HG03108 (cell line): ENCODE measurements at regions not wholly inside any gene's neighbourhood (a gene's known extent, or its start where the extent isn't known, plus 50 kb on each side); places are given as distances from the start of the nearest gene placed in this dataset.

Source experiments
- ATAC-seq: cut with Tn5 transposase; IDR thresholded peaks from one replicate; pipeline ENCODE4 v1.9.1; 2021; ENCODE audit warnings: moderate library complexity; ENCODE audit not compliant: unreplicated experiment

- ATAC-seq = no peak
Observed at GRCh38 chr6:148231572-148231971, 111.1 kb upstream of the SASH1 start.

- ATAC-seq = no peak
Observed at GRCh38 chr6:148235446-148235845, 107.2 kb upstream of the SASH1 start.

GRCh38 chr6:148238713-148239112, 103.9 kb upstream of the SASH1 start:
- no peak for ATAC-seq

- ATAC-seq = no peak
Observed at GRCh38 chr6:148239215-148239614, 103.4 kb upstream of the SASH1 start.

- ATAC-seq = no peak
Observed at GRCh38 chr6:148239801-148240460, 102.7 kb upstream of the SASH1 start.

GRCh38 chr6:148240461-148240840, 102.2 kb upstream of the SASH1 start:
- no peak for ATAC-seq

- no peak for ATAC-seq
Observed at GRCh38 chr6:148240861-148241477, 101.7 kb upstream of the SASH1 start.

- no peak for ATAC-seq
Observed at GRCh38 chr6:148242180-148242579, 100.5 kb upstream of the SASH1 start.

GRCh38 chr6:148244217-148244935, 98.3 kb upstream of the SASH1 start:
- ATAC-seq = no peak

GRCh38 chr6:148247386-148248063, 95.1 kb upstream of the SASH1 start:
- ATAC-seq = no peak

GRCh38 chr6:148249160-148249559, 93.5 kb upstream of the SASH1 start:
- ATAC-seq = no peak

- ATAC-seq = no peak
Observed at GRCh38 chr6:148249679-148250375, 92.8 kb upstream of the SASH1 start.

- ATAC-seq = no peak
Observed at GRCh38 chr6:148250975-148251685, 91.5 kb upstream of the SASH1 start.

- ATAC-seq = no peak
Observed at GRCh38 chr6:148251891-148252290, 90.7 kb upstream of the SASH1 start.

- ATAC-seq = no peak
Observed at GRCh38 chr6:148257810-148258209, 84.8 kb upstream of the SASH1 start.

- ATAC-seq = no peak
Observed at GRCh38 chr6:148258868-148259267, 83.8 kb upstream of the SASH1 start.

GRCh38 chr6:148261470-148261869, 81.2 kb upstream of the SASH1 start:
- no peak for ATAC-seq

- no peak for ATAC-seq
Observed at GRCh38 chr6:148263010-148263409, 79.6 kb upstream of the SASH1 start.

GRCh38 chr6:148263961-148264360, 78.7 kb upstream of the SASH1 start:
- no peak for ATAC-seq

GRCh38 chr6:148265054-148265453, 77.6 kb upstream of the SASH1 start:
- ATAC-seq = no peak
